ENCODE measurements at regions not wholly inside any gene's neighbourhood (a gene's known extent, or its start where the extent isn't known, plus 50 kb on each side); places are given as distances from the start of the nearest gene placed in this dataset.

DNA sequence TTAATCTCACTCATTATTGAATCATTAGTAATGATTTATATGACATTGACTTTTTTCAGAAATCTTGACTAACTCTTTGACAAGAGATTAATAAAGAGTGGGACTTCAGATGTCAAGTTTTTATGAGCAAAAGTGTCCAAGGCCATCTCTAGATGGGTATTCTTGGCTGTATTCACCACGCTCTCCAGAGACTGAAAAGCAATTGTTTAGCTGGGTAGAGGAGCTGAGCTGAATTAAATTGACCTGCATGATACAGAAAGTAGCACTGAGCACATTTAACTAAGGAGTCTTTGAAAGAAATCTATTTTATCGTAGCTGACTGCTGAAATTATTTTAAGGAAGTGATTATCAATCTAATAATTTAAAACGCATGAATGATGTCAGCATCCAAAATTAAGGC lies 89.4 kb downstream of the LINC00237 start:
- TF ChIP-seq, protein P1, sequence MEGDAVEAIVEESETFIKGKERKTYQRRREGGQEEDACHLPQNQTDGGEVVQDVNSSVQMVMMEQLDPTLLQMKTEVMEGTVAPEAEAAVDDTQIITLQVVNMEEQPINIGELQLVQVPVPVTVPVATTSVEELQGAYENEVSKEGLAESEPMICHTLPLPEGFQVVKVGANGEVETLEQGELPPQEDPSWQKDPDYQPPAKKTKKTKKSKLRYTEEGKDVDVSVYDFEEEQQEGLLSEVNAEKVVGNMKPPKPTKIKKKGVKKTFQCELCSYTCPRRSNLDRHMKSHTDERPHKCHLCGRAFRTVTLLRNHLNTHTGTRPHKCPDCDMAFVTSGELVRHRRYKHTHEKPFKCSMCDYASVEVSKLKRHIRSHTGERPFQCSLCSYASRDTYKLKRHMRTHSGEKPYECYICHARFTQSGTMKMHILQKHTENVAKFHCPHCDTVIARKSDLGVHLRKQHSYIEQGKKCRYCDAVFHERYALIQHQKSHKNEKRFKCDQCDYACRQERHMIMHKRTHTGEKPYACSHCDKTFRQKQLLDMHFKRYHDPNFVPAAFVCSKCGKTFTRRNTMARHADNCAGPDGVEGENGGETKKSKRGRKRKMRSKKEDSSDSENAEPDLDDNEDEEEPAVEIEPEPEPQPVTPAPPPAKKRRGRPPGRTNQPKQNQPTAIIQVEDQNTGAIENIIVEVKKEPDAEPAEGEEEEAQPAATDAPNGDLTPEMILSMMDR (IDR thresholded peaks at IDR 0.05) = no peak
- no peak for TF ChIP-seq POLR2A (IDR thresholded peaks at IDR 0.05)

Data from adrenal gland (tissue), 5 donors.